ENCODE measurements at regions not wholly inside any gene's neighbourhood (a gene's known extent, or its start where the extent isn't known, plus 50 kb on each side); places are given as distances from the start of the nearest gene placed in this dataset.

DNA sequence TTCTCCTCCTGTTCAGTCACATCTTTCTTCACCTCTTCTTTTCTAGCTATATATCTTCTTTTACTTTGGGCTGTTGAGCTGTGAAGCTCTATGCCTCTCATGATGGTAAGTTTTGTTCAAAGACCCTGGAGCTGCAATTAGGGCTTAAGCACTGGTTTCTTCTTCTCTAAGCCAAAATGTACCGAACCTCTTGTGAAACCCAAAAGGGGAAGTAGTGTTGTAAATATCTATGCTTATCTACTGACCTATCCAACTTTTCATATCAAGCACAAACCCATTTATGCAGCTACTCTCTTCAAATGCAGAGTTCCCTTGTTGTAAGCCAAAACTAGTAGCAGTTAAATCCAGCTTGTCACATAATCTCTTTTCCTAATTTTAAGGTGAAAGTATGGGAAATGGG, 123.6 kb upstream of the CD96 start:
- in situ Hi-C loops (cut with HindIII; ENCODE audit: low pct_unique_long_range_greater_than_20kb, low sequenced_read_pairs), result no loop called here
- no peak for DNase-seq (ENCODE audit: low read depth)

DNA sequence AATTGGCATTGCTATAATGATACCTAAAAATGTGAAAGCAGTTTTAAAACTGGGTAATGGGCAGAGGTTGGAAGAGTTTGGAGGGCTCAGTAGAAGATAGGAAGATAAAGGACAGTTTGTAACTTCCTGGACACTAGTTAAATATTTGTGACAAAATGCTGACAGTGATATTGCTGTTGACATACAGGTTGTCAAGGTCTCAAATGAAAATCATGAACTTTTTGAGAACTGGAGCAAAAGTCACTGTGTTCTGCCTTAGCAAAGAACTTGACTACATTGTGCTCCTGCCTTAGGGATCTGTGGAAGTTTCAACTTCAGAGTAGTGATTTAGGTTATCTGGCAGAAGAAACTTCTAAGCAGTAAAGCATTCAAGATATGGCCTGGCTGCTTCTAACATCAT, 113.7 kb upstream of the CD96 start:
- in situ Hi-C loops (cut with HindIII; ENCODE audit: low pct_unique_long_range_greater_than_20kb, low sequenced_read_pairs), result no loop called here
- no peak for DNase-seq (ENCODE audit: low read depth)

DNA sequence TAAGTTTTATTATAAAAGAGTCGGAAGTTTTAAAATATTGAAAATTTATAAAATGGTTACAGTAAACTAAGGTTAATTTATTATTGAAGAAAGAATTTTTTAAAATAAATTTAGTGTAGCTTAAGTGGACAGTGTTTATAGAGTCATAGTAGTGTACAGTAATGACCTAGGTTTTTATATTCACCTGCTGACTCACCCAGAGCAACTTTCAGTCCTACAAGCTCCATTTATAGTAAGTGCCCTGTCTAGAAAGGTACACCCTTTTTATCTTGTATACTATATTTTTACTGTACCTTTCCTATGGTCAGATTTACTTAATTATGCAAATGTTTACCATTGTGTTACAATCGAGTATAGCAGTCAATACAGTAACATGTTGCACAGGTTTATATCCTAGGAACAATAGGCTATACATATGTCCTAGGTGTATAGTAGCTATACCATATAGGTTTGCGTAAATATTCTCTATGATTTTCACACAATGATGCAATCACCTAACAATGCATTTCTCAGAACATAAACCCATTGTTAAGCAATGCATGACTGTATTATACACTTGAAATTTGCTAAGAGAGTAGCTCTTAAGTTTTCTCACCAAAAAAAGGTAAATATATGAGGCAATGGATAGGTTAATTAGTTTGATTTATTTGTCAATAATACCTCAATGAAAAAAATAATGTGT, 106.9 kb upstream of the CD96 start:
- no peak for DNase-seq (ENCODE audit: low read depth)
- in situ Hi-C loops (cut with HindIII; ENCODE audit: low pct_unique_long_range_greater_than_20kb, low sequenced_read_pairs), result no loop called here

DNA sequence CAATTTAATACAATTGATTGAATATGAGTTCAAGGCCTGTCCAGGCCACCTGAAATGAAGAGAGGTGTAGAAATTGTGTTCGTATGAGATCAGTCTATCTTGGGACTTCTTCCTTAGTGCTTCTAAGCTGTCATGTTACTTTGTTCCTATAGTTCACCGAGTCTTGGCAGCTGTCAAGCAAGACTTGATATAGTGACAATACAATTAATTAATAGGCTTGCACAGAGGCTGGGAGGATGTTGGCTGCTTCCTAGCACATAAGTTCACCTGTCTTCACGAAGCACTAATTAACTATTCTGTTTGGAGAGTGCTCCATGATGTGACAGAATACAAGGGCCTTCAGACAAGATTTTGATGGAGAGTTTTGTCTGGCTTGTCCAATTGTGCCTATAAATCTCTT, 103.7 kb upstream of the CD96 start:
- no peak for DNase-seq (ENCODE audit: low read depth)
- in situ Hi-C loops (cut with HindIII; ENCODE audit: low pct_unique_long_range_greater_than_20kb, low sequenced_read_pairs), result no loop called here

DNA sequence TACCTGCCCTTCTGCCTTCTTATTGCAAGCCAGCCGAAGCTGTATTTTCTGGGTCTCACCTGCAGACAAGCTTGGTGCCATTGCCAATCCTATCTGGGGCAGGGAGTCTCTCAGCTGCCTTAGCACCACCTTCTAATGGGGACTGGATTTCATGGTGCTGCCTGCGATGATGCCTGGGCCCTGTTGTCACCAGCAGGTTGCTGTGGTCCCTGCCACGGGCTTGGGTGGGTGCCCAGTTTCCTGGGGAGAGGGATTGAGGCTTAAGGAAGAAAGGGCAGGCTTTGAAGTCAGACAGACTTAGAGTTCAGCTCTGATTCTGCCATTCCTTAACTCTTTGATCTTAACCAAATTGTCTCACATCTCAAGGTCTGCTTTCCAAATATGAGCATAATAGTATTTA, 87.4 kb upstream of the CD96 start:
- no peak for DNase-seq (ENCODE audit: low read depth)
- in situ Hi-C loops (cut with HindIII; ENCODE audit: low pct_unique_long_range_greater_than_20kb, low sequenced_read_pairs), result no loop called here

DNA sequence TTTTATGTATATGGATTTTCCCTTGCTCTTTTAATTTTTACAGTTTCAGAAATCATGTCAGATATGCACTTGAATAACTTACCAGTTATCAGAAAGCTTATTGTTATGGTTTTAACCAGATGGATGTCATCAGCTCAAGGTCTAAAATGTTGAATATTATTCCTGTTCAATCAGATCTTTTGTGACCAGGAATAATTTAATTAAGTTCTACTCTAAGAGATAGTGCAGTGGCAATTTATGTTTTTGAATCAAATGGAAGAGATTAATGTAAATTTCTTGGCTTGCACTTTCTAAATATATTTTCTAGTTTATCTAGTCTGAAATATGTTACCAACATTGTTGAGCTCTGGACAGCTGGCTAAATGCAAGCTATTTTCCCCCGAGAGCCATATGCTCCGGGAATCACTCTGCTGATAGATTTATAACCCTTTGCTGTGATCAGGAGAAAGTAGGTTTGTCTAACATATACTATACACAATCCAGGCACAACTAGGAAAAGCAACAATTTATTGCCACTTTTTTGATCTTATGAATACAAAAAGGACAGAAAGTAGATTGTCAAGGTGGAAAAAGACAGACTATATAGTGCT, 76.8 kb upstream of the CD96 start:
- in situ Hi-C loops (cut with HindIII; ENCODE audit: low pct_unique_long_range_greater_than_20kb, low sequenced_read_pairs), result no loop called here
- DNase-seq (ENCODE audit: low read depth), result no peak

DNA sequence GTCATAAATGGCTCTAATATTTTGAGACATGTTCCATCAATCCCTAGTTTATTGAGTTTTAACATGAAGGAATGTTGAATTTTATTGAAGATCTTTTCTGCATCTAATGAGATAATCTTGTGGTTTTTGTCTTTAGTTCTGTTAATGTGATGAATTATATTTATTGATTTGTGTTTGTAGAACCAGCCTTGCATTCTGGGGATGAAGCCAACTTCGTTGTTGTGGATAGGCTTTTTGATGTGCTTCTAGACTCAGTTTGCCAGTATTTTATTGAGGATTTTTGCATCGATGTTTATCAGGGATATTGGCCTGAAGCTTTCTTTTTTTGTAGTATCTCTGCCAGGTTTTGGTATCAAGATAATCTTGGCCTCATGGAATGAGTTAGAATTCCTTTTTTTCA, 72.0 kb upstream of the CD96 start:
- in situ Hi-C loops (cut with HindIII; ENCODE audit: low pct_unique_long_range_greater_than_20kb, low sequenced_read_pairs), result no loop called here

DNA sequence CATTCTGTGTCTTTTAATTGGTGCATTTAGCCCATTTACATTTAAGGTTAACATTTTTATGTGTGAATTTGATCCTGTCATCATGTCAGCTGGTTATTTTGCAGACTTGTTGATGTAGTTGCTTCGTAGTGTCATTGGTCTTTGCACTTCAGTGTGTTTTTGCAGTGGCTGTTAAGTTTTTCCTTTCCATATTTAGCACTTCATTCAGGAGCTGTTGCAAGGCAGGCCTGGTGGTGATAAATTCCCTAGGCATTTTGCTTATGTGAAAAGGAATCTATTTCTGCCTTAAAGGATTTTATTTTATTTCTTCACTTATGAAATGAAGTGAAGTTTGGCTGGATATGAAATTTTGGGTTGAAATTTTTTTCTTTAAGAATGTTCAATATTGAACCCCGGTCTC, 70.2 kb upstream of the CD96 start:
- in situ Hi-C loops (cut with HindIII; ENCODE audit: low pct_unique_long_range_greater_than_20kb, low sequenced_read_pairs), result no loop called here

More for the DNA sequence above, 72.0 kb upstream of the CD96 start:
- no peak for DNase-seq (ENCODE audit: low read depth)

DNA sequence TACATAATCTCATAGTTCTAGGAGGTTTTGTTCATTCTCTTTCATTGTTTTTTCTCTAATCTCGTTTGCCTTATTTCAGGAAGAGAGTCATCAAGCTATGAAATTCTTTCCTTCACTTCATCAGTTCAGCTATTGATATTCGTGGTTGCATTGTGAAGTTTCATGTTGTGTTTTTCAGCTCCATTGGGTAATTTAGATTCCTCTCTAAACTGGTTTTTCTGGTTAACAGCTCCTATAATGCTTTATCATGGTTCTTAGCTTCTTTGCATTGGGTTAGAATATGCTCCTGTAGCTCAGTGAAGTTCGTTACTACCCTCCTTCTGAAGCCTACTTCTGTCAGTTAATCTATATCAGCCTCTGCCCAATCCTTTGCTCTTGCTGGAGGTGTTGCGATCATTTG, 69.4 kb upstream of the CD96 start:
- DNase-seq (ENCODE audit: low read depth), result no peak
- in situ Hi-C loops (cut with HindIII; ENCODE audit: low pct_unique_long_range_greater_than_20kb, low sequenced_read_pairs), result no loop called here

More for the DNA sequence above, 70.2 kb upstream of the CD96 start:
- no peak for DNase-seq (ENCODE audit: low read depth)

DNA sequence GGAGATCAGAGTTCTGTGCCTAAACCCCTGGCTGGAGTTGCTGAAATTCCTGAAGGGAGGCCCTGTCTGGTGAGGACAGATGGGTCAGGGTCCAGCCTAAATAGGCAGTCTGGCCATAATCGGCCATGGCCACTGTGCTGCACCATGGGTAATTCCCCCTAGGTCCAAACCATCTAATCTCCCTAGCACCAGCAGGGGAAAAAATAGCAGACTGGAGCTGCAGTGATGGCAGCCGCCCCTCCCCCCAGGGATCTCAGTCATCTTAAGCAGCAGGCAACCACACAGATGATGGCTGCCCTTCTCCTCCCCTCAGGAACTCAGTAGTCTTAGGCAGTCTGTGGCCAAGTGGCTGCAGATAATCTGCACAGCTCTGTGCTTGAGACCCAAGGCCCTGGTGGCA, 68.4 kb upstream of the CD96 start:
- no peak for DNase-seq (ENCODE audit: low read depth)
- in situ Hi-C loops (cut with HindIII; ENCODE audit: low pct_unique_long_range_greater_than_20kb, low sequenced_read_pairs), result no loop called here

DNA sequence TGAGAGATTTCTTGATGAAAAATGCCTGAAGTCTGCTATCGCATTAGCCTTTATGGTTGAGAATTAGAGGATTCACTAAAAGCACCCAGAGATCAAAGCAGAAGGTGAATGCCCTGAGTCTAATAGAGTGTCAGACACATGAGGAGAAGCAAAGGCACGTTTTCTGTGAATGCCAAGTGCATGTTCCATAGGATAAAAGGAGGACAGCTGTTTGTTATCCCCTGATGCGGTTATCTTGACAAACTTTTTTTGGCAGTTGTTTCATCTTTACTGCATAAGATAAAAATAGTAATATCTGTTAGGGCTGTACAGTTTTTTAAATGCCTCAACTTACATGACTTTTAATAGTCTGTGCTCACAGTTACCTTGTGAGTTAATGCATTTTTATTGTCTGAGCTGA, 65.3 kb upstream of the CD96 start:
- in situ Hi-C loops (cut with HindIII; ENCODE audit: low pct_unique_long_range_greater_than_20kb, low sequenced_read_pairs), result no loop called here
- no peak for DNase-seq (ENCODE audit: low read depth)

DNA sequence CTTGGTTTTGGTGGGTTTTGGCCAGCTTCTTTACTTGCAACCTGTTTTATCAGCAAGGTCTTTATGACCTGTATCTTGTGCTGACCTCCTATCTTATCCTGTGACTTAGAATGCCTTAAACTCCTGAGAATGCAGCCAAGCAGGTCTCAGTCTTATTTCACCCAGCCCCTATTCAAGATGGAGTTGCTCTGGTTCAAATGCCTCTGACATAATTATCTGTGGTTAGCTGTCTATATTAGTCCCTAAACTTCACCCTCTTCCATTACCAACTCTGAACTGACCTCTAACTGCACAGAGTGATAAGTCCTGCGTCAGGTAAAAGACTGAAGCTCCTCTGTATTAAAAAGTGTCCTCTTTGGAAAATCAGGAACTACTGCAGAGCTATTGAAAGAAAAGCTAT, 61.9 kb upstream of the CD96 start:
- DNase-seq (ENCODE audit: low read depth), result no peak
- in situ Hi-C loops (cut with HindIII; ENCODE audit: low pct_unique_long_range_greater_than_20kb, low sequenced_read_pairs), result no loop called here

DNA sequence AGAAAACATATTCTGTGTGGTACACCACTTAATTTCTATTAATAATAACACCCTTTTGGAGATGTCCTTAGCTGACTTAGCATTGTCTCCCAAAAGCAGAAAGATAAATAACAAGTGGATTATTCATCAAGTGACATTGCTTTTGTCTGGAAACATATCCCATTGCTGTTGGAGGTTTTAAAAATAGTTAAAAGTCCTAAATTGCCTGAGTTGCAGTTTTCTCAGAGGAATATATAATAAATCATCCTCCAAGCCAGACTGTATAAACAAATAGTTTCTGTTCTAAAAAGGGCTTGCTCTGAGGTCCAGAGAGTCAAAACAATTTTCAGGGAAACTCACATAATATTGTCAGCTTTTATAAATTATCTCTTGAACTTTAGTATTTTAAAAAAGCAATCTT, 60.4 kb upstream of the CD96 start:
- in situ Hi-C loops (cut with HindIII; ENCODE audit: low pct_unique_long_range_greater_than_20kb, low sequenced_read_pairs), result no loop called here
- DNase-seq (ENCODE audit: low read depth), result no peak

DNA sequence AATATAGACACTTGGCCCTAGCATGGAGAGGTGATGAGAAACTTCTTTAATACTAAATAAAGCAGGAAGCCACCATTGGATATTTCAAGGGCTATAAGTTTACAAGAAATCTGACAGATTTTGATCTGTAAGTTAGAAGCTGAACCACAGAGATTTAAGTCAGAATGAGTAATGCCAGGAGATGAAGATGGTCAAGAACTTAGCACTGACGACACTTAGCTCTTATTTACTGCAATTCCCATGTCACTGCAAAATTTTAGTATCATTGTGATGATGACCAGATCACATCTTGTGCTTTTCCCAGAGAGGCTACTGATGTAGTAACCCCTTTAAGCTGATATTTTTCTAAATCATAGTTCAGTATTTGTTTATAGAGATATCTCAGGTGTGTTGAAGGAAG, 59.4 kb upstream of the CD96 start:
- in situ Hi-C loops (cut with HindIII; ENCODE audit: low pct_unique_long_range_greater_than_20kb, low sequenced_read_pairs), result no loop called here
- DNase-seq (ENCODE audit: low read depth), result no peak

DNA sequence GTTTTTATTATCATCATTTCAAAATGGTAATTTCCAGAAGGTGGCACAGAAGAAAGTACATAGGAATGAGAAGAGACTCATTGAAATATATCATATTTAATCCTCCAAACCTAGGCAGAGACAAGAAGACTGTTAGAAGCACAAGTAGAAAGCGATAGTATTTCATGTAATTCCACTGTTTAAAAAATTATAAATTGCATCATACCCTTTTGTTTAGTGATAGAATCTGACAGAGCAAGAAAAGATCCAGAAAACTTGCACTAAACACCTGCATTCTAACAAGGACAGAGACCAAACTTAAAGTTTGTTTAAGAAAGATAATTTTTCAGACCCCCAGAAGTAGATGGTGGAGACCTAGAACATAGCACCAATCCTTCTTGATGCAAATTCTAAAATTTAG, 56.9 kb upstream of the CD96 start:
- DNase-seq (ENCODE audit: low read depth), result no peak
- in situ Hi-C loops (cut with HindIII; ENCODE audit: low pct_unique_long_range_greater_than_20kb, low sequenced_read_pairs), result no loop called here
